PC-3 (cell line): ENCODE measurements at regions not wholly inside any gene's neighbourhood (a gene's known extent, or its start where the extent isn't known, plus 50 kb on each side); places are given as distances from the start of the nearest gene placed in this dataset.

Experiments used
- EZH2 ChIP-seq: fragments of 300-600 bp; sonication (generic); IDR thresholded peaks from one replicate; pipeline ENCODE4 v1.6.1; 2017; ENCODE audit warnings: antibody characterized with exemption, mild to moderate bottlenecking, low read length; ENCODE audit not compliant: unreplicated experiment
- EZH2phosphoT487 ChIP-seq: fragments of 300-600 bp; sonication (generic); IDR thresholded peaks from 2 replicates; pipeline ENCODE4 v1.6.1; 2018; ENCODE audit warnings: mild to moderate bottlenecking, antibody characterized with exemption, low read length, borderline replicate concordance
- TF ChIP-seq, protein P1 (sequence below): fragments of 300-600 bp; sonication (generic); conservative IDR thresholded peaks from 2 replicates; pipeline ENCODE4 v1.5.1; 2017; ENCODE audit warnings: antibody characterized with exemption, low read depth, mild to moderate bottlenecking, low read length

- TF ChIP-seq EZH2 (no peak), EZH2phosphoT487 (no peak)
- TF ChIP-seq, protein P1, sequence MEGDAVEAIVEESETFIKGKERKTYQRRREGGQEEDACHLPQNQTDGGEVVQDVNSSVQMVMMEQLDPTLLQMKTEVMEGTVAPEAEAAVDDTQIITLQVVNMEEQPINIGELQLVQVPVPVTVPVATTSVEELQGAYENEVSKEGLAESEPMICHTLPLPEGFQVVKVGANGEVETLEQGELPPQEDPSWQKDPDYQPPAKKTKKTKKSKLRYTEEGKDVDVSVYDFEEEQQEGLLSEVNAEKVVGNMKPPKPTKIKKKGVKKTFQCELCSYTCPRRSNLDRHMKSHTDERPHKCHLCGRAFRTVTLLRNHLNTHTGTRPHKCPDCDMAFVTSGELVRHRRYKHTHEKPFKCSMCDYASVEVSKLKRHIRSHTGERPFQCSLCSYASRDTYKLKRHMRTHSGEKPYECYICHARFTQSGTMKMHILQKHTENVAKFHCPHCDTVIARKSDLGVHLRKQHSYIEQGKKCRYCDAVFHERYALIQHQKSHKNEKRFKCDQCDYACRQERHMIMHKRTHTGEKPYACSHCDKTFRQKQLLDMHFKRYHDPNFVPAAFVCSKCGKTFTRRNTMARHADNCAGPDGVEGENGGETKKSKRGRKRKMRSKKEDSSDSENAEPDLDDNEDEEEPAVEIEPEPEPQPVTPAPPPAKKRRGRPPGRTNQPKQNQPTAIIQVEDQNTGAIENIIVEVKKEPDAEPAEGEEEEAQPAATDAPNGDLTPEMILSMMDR = no peak
Measured at GRCh38 chr6:98605705-98606104, 228.7 kb upstream of the POU3F2 start.
